Body of pancreas (tissue), 4 donors: ENCODE measurements at regions not wholly inside any gene's neighbourhood (a gene's known extent, or its start where the extent isn't known, plus 50 kb on each side); places are given as distances from the start of the nearest gene placed in this dataset.

Experiments
- ATAC-seq: fragments of 150-250 bp; one replicate; pipeline ENCODE4 v1.9.1; 2016
- DNase-seq, 4 donors: peaks; one replicate each; pipeline ENCODE4 v3.0.0-alpha.2; 2019
- H3K27ac ChIP-seq, 4 donors: fragments of 200-600 bp; sonication (generic); 1 replicate in 3 of 4; 2 replicates in 1 of 4; pipeline versions ENCODE4 v1.5.1 to v1.6.1; 2016 to 2019; ENCODE audit warnings: mild to moderate bottlenecking in 1 of 4, mixed read lengths in 1 of 4, moderate library complexity in 1 of 4
- H3K27me3 ChIP-seq, 2 donors: fragments of 200-600 bp; sonication (generic); one replicate each; pipeline ENCODE4 v1.6.0; 2016; ENCODE audit warnings: mild to moderate bottlenecking in 1 of 2
- H3K36me3 ChIP-seq, 2 donors: fragments of 200-600 bp; sonication (generic); replicated peaks in 1 of 2; 2 replicates each; pipeline ENCODE4 v1.5.1; 2016; ENCODE audit warnings: low read depth in 2 of 2; ENCODE audit not compliant: insufficient read depth in 1 of 2
- H3K4me1 ChIP-seq: fragments of 200-600 bp; sonication (generic); one replicate; pipeline ENCODE4 v1.6.0; 2016
- H3K4me3 ChIP-seq, 2 donors: fragments of 200-600 bp; sonication (generic); 1 replicate in 1 of 2; 2 replicates in 1 of 2; pipeline ENCODE4 v1.5.1; 2016 to 2019
- H3K9me3 ChIP-seq, 3 donors: fragments of 200-600 bp; sonication (generic); 1 replicate in 2 of 3; 2 replicates in 1 of 3; pipeline ENCODE4 v1.5.1; 2016
- POLR2A ChIP-seq, 3 donors: fragments of 450-650 bp; IDR thresholded peaks; one replicate each; pipeline ENCODE4 v1.6.1; 2016; ENCODE audit warnings: antibody characterized with exemption in 3 of 3, mild to moderate bottlenecking in 2 of 3
- WGBS, 2 donors: methylation state at CpG; one replicate each; pipeline ENCODE4 v1.1.5; 2017; 5-methylcytosine and 5-hydroxymethylcytosine counted together
- intact Hi-C: fragments of 100-400 bp; cut with DNase I; formaldehyde crosslinking; loops from one replicate; pipeline ENCODE4 v1.15.1; 2023
- TF ChIP-seq, protein P1 (sequence below), 7 experiments: fragments of 450-650 bp in 4 of 7; fragments of 200-600 bp in 3 of 7; sonication (generic) in 3 of 7; IDR thresholded peaks; one replicate each; pipeline ENCODE4 v1.5.1; 2016 to 2019; ENCODE audit warnings: antibody characterized with exemption in 7 of 7

DNA sequence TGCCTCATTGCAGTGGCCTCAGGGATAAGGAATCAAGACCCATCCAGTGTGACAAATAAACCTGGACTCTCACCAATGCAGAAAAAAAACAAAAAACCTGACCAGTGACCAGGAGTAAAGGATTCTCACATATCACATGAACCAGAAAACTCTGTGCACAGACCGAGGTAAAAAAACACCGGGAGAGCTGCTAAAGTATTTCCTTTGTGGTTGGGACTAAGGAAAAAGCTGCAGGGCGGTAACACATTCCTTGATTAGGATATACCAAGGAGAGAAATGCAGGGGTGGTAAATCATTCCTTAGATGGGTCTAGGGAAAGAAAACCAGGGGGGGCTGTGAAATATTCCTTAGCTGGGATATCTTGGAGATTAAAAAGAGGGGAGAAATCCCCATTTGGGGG is 64.8 kb upstream of the ZNF85 start:
- 71 to 88% methylated on average over 3 of the region's 3 CpGs for WGBS, 2 donors
- H3K27me3 ChIP-seq: no peaks in the 10 kb centered on the region
- H3K27ac ChIP-seq: no peak overlapping the region
- no peak overlapping the region for H3K4me3 ChIP-seq
- peaks cover 0 to 7% (median 0%) of the 10 kb centered on the region in 3 donors for H3K9me3 ChIP-seq
- no peak for DNase-seq
- H3K36me3 ChIP-seq: no peaks in the 10 kb centered on the region
- H3K4me1 ChIP-seq: no peaks in the 10 kb centered on the region
- intact Hi-C loops: no loop called here
- no peak for ATAC-seq
- TF ChIP-seq POLR2A (IDR thresholded peaks at IDR 0.05): no peak
- TF ChIP-seq, protein P1, sequence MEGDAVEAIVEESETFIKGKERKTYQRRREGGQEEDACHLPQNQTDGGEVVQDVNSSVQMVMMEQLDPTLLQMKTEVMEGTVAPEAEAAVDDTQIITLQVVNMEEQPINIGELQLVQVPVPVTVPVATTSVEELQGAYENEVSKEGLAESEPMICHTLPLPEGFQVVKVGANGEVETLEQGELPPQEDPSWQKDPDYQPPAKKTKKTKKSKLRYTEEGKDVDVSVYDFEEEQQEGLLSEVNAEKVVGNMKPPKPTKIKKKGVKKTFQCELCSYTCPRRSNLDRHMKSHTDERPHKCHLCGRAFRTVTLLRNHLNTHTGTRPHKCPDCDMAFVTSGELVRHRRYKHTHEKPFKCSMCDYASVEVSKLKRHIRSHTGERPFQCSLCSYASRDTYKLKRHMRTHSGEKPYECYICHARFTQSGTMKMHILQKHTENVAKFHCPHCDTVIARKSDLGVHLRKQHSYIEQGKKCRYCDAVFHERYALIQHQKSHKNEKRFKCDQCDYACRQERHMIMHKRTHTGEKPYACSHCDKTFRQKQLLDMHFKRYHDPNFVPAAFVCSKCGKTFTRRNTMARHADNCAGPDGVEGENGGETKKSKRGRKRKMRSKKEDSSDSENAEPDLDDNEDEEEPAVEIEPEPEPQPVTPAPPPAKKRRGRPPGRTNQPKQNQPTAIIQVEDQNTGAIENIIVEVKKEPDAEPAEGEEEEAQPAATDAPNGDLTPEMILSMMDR (IDR thresholded peaks at IDR 0.05): no peak

DNA sequence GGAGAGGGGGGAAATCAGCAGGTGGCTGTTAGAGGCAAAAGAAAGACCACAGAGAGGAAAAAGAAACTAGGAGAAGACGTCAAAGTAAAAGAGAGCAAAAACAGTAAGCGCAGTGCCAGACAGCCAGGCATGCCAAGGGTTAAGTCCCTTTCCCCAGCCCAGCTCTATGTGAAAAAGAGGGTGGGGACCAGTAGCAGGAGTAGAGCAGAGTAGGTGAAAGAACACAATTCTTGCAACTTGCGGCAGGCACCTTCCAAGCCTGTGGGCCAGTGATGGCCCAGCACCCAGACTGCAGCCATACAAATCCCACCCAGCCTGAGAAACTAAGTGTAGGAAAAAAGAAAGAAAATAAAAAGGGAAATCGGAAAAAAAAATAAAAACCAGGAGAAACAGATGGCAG is 64.2 kb upstream of the ZNF85 start:
- intact Hi-C loops: no loop called here
- TF ChIP-seq POLR2A (IDR thresholded peaks at IDR 0.05): no peak
- TF ChIP-seq, protein P1 (IDR thresholded peaks at IDR 0.05): no peak
- no peaks in the 10 kb centered on the region for H3K27me3 ChIP-seq
- DNase-seq: no peak
- H3K4me3 ChIP-seq: no peak overlapping the region
- no peak overlapping the region for H3K27ac ChIP-seq
- H3K36me3 ChIP-seq: no peaks in the 10 kb centered on the region
- ATAC-seq: no peak
- H3K9me3 ChIP-seq: peaks cover 0 to 7% (median 0%) of the 10 kb centered on the region in 3 donors
- H3K4me1 ChIP-seq: no peaks in the 10 kb centered on the region
- WGBS, 2 donors: 65 to 90% methylated on average over 3 of the region's 4 CpGs

DNA sequence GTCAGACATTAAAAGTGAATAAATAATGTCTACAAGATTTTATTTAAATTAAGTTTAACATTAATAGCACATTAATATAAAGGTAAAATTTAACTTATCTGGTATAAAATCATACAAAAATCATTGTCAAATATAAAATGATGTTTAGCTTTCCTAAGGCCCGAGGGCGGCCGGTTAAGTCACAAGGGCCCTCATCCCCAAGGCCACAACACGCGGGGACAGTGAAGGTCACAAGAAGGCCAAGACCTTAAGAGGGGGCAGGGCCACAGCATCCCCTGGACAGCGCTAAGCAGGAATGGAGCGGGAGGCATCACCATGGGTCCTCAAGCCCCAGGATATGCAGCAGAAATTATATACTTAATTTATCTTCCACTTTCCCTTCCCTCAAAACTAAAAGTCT is 62.7 kb upstream of the ZNF85 start:
- H3K4me3 ChIP-seq: no peak overlapping the region
- WGBS, 2 donors: 88 to 89% methylated on average over 7 of the region's 7 CpGs
- H3K27me3 ChIP-seq: no peaks in the 10 kb centered on the region
- TF ChIP-seq, protein P1 (IDR thresholded peaks at IDR 0.05): no peak
- TF ChIP-seq POLR2A (IDR thresholded peaks at IDR 0.05): no peak
- peaks cover 0 to 7% (median 0%) of the 10 kb centered on the region in 3 donors for H3K9me3 ChIP-seq
- H3K36me3 ChIP-seq: no peaks in the 10 kb centered on the region
- H3K4me1 ChIP-seq: no peaks in the 10 kb centered on the region
- ATAC-seq (no peak), DNase-seq (no peak)
- H3K27ac ChIP-seq: no peak overlapping the region
- intact Hi-C loops: no loop called here

DNA sequence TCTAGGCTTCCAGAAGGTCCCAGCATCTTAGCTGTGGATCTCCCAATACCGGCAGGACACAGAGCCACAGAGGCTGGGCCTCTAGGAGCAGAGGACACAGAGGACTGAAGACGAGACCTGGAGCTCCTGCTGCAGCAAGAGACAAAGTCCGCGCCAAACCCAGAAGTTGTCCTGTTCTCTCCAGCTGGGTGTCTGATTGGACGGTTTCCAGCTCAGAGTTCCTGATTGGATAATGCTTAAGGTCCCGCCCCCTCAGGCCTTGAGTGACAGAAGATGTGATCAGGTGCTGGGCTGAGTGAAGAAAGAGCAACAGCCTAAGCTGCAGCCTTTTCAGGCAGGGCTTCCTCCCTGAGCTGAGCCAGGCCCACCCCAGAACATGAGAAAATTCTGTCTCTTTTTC is 59.9 kb upstream of the ZNF85 start:
- no peak overlapping the region for H3K4me3 ChIP-seq
- WGBS, 2 donors: 77 to 89% methylated on average over 3 to 6 of the region's 6 CpGs
- H3K4me1 ChIP-seq: no peaks in the 10 kb centered on the region
- no peak overlapping the region for H3K27ac ChIP-seq
- no peak for TF ChIP-seq POLR2A (IDR thresholded peaks at IDR 0.05)
- TF ChIP-seq, protein P1 (IDR thresholded peaks at IDR 0.05): no peak
- H3K9me3 ChIP-seq: no peaks in the 10 kb centered on the region
- ATAC-seq (no peak), DNase-seq (peak in 2 of 4 donors; percentile 8 to 11)
- H3K36me3 ChIP-seq: no peaks in the 10 kb centered on the region
- intact Hi-C loops: no loop called here
- H3K27me3 ChIP-seq: no peaks in the 10 kb centered on the region
